ENCODE measurements at regions not wholly inside any gene's neighbourhood (a gene's known extent, or its start where the extent isn't known, plus 50 kb on each side); places are given as distances from the start of the nearest gene placed in this dataset.

DNA sequence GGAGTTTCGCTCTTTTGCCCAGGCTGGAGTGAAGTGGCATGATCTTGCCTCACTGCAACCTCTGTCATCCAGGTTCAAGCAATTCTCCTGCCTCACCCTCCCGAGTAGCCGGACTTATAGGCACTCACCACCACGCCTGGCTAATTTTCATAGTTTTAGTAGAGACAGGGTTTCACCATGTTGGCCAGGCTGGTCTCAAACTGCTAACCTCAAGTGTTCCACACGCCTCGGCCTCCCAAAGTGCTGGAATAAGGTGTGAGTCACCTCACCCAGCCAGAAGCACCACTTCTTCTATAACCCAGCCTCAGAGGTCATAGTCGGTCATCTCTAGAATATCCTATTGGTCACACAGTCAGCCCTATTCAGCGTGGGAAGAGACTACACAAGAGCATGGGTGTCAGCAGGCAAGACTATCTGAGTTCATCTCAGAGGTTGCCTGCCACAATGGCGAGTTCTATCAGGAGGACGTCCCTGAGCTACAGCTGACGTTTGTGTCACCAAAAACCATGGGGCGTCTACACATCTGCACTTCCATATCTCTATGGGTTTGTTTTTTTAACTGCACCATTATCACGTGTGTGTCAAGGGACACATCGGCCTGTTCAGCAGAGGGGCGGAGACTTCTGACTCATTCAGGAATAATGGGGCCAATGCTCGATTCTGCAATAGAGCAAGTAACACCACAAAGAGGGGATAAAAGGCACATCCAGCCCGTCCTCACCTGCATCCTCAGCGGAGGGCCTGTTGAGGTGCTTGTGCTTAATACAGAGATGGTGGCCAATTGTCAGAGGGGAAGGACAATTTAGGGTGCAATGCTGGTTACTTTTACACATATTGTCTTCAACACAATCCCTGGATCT lies 256.3 kb upstream of the IRF2BP2 start (continued):
- TF ChIP-seq STAT5B (CRISPR knock-in tag; IDR thresholded peaks at IDR 0.05) (no peak), PPARD (CRISPR knock-in tag; IDR thresholded peaks at IDR 0.05) (no peak), ZC3H4 (CRISPR knock-in tag; IDR thresholded peaks at IDR 0.05; ENCODE audit: borderline replicate concordance) (no peak), BCLAF1 (IDR thresholded peaks at IDR 0.05; ENCODE audit: borderline replicate concordance in 1 of 2, control insufficient read depth in 1 of 2, low read depth in 2 of 2, low read length in 1 of 2) (peak in 1 of 2 experiments; percentile 70; a peak in 1 of 4 replicates), RBM17 (IDR thresholded peaks at IDR 0.05; ENCODE audit: borderline replicate concordance, low read depth, low read length) (no peak), RBBP5 (IDR thresholded peaks at IDR 0.05; ENCODE audit: borderline replicate concordance, insufficient read depth, low read length, poor library complexity, severe bottlenecking) (no peak), MTA3 (IDR thresholded peaks at IDR 0.05; ENCODE audit: borderline replicate concordance) (peak; percentile 86; the same call in 1 of the 2 replicates), MBD1 (CRISPR knock-in tag; IDR thresholded peaks at IDR 0.05) (no peak), RBM34 (IDR thresholded peaks at IDR 0.05; ENCODE audit: borderline replicate concordance, insufficient read depth, low read length) (no peak), MTA1 (IDR thresholded peaks at IDR 0.05; ENCODE audit: borderline replicate concordance) (peak; percentile 63), EP300 (IDR thresholded peaks at IDR 0.05; ENCODE audit: low read length) (peak; percentile 92)
- TF ChIP-seq, protein P1, sequence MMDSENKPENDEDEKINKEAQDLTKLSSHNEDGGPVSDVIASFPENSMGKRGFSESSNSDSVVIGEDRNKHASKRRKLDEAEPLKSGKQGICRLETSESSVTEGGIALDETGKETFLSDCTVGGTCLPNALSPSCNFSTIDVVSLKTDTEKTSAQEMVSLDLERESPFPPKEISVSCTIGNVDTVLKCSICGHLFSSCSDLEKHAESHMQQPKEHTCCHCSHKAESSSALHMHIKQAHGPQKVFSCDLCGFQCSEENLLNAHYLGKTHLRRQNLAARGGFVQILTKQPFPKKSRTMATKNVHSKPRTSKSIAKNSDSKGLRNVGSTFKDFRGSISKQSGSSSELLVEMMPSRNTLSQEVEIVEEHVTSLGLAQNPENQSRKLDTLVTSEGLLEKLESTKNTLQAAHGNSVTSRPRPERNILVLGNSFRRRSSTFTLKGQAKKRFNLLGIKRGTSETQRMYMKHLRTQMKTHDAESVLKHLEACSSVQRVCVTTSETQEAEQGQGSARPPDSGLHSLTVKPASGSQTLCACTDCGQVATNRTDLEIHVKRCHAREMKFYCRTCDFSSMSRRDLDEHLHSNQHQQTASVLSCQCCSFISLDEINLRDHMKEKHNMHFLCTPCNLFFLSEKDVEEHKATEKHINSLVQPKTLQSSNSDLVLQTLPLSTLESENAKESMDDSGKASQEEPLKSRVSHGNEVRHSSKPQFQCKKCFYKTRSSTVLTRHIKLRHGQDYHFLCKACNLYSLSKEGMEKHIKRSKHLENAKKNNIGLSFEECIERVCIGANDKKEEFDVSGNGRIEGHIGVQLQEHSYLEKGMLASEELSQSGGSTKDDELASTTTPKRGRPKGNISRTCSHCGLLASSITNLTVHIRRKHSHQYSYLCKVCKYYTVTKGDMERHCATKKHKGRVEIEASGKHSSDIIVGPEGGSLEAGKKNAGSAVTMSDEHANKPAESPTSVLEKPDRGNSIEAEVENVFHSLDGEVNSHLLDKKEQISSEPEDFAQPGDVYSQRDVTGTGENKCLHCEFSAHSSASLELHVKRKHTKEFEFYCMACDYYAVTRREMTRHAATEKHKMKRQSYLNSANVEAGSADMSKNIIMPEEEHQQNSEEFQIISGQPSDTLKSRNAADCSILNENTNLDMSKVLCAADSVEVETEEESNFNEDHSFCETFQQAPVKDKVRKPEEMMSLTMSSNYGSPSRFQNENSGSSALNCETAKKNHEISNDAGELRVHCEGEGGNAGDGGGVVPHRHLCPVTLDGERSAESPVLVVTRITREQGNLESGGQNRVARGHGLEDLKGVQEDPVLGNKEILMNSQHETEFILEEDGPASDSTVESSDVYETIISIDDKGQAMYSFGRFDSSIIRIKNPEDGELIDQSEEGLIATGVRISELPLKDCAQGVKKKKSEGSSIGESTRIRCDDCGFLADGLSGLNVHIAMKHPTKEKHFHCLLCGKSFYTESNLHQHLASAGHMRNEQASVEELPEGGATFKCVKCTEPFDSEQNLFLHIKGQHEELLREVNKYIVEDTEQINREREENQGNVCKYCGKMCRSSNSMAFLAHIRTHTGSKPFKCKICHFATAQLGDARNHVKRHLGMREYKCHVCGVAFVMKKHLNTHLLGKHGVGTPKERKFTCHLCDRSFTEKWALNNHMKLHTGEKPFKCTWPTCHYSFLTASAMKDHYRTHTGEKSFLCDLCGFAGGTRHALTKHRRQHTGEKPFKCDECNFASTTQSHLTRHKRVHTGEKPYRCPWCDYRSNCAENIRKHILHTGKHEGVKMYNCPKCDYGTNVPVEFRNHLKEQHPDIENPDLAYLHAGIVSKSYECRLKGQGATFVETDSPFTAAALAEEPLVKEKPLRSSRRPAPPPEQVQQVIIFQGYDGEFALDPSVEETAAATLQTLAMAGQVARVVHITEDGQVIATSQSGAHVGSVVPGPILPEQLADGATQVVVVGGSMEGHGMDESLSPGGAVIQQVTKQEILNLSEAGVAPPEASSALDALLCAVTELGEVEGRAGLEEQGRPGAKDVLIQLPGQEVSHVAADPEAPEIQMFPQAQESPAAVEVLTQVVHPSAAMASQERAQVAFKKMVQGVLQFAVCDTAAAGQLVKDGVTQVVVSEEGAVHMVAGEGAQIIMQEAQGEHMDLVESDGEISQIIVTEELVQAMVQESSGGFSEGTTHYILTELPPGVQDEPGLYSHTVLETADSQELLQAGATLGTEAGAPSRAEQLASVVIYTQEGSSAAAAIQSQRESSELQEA (IDR thresholded peaks at IDR 0.05; ENCODE audit: low read depth), result peak; percentile 59; the same call in 1 of the 2 replicates

Measured in K562 (cell line).